GM04503 (cell line): ENCODE measurements at regions not wholly inside any gene's neighbourhood (a gene's known extent, or its start where the extent isn't known, plus 50 kb on each side); places are given as distances from the start of the nearest gene placed in this dataset.
"Not testable (repeated sequence)": the region's sequence is repeated elsewhere in the genome, so short reads cannot be mapped to it uniquely, and the experiment has no call there.

Experiments
- DNase-seq: peaks from one replicate; pipeline ENCODE4 v3.0.0-alpha.2; 2012; ENCODE audit warnings: low read depth

DNA sequence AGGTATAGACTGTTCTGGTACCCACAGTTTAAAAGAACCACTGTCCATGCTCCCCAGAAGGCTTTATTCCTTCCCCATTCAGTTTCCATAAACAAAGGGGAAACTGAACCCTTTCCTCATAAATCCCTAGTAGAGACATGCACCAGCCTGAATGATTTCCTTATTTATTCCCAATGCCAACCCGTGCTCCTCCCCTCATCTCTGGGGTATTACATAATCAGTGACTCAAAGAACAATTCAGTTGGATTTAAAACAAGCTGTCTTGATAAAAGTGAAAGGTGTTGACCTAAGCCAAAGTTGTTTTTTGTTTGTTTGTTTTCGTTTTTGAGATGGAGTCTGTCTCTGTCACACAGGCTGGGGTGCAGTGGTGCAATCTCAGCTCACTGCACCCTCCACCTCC is 418.5 kb upstream of the CNTNAP5 start:
- DNase-seq: no peak

DNA sequence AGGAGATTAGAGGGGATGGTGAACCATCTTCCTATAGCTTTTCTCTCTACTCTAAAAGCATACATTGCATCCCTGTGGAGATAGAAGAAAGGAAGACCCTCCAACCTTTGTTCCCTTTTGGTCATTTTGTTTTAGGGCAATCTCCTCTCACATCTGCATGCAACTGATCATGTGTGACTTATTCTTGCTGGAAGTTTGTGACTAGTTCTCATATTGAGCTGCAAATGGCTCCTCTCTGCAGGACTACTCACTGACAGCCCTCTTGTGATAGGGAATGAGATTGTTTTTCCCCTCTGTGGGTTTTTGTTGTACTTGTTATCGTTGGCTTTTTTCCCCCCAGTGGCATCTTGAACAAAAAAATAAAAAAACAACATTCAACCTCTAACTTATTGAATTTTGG is 416.0 kb upstream of the CNTNAP5 start:
- DNase-seq: no peak

DNA sequence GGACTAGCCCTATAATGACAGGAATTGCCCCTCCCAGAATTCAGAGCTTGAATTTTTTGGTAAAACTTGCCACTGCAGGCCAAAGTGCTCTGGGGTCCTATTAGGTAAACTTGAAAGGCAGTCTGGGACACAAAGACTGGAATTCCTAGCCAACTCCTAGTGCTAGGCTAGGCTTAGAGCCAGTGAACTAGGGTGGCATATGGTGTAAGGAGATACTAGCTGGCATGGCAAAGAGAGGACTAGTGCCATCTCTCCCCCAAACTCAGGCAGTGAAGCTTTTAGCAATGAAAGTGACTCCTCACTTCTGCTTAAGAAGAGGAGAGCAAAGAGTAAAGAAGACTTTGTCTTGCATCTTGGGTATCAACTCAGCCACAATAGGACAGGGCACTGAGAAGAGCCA is 410.5 kb upstream of the CNTNAP5 start:
- no peak for DNase-seq

DNA sequence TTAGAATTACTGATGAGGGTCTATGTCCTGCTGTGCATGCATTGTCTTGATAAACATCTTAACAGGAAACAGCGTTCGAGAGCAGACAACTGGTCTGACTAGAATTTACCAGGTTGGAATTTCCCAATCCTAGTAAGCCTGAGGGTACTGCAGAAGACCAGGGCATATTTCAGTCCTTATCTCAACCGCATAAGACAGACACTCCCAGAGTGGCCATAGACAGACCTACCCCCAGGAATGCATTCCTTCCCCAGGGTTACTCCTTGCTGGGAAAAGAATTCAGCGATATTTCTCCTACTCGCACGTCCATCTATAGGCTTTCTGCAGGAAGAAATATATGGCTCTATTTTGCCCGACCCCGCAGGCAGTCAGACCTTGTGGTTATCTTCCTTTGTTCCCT is 406.4 kb upstream of the CNTNAP5 start:
- DNase-seq: not testable (repeated sequence)

DNA sequence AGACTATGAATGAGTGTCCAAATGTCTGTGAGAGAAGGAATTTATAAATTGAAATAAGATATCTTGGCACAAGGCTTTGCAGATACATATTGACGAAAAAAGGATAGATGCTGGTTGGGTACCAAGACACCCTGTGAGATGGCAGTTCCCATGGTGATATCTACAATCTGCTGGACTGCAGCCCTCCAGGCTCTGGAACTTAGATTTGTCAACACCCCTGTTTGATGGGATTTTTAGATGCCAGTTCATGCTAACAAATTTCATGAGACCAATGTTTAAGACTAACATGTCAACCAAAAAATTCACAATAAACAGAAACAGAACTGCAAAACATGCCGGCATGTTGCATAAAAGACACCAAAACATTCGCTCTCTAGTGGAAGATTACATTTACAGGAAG is 400.3 kb upstream of the CNTNAP5 start:
- no peak for DNase-seq

DNA sequence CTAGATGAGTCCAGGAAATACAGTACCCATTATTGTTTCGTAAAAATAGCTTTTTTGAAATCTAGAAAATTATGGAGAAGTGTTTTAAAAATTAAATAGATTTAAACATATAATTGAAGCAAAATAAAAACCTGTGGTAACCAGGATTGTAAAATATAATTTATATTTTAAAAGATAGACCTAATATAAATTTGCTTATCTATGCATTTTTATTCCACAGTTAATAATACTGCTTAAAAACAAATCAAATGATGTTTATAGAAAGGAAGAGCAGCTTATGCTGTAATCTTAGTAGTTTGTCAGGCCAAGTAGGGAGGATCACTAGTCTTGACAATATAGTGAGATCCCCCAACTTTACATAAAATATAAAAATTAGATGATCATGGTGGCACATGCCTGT is 388.9 kb upstream of the CNTNAP5 start:
- no peak for DNase-seq

DNA sequence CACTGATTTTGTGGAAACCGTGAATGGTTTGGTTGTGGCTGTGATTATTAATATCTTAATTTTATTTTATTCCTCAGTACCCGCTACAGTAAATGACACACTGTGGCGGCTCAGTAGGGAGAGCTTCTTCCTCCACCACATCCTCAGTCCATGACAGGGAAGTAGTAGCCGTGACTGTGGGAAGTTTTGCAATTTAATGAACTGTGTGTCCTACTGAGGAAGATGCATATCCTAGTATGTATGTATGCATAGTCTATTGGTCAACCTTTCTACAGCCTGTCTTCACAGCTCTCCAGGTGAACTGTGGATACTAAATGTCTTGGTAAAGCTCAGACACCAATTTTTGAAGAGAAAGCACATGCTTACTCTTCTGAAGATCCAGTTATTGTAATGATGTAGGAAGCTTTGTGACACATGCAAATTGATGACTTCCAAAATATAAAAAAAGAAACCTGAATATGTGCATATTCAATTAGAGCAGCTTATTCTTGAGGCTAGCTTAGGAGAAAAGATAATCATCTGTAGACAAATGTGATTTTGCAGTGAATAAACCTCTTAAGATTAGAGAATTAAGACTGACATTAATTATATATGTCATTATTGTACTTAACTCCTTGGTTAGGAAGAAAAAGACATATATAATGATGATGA is 384.3 kb upstream of the CNTNAP5 start:
- DNase-seq: no peak

DNA sequence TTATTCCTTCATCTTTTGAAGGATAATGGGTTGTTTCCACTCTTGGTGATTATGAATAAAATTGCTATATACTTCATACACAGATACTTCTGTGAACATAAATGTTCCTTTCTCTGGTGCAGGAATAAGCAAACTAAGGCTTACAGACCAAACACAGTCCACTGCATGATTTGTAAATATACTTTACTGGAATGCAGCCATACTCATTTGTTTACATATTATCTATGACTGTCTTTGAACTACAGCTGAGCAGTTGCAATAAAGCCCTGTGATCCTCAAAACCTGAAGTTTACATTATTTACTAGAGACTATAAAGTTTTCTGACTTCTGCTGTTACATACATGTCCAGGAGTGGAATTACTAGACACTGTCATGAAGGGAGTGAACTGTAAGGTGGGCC is 381.0 kb upstream of the CNTNAP5 start:
- DNase-seq: no peak

DNA sequence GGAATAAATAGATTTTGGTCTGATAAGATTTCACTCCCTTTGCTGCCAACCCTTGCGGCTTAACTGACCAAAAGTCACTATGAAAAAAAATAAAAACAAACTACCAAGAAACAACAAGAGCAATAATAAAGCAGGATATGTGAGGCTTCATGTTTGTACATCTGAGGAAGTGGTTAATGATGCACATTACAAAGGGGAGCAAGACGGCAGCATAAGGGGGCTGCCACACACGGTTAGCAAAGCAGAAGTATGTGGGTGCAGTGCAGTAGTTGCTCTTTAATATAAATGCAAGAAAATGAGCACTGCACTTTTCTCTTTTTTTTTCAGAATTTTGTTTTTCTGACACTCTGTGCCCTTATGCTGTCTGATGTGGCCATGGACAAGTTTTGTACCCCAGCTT is 377.1 kb upstream of the CNTNAP5 start:
- DNase-seq: no peak

DNA sequence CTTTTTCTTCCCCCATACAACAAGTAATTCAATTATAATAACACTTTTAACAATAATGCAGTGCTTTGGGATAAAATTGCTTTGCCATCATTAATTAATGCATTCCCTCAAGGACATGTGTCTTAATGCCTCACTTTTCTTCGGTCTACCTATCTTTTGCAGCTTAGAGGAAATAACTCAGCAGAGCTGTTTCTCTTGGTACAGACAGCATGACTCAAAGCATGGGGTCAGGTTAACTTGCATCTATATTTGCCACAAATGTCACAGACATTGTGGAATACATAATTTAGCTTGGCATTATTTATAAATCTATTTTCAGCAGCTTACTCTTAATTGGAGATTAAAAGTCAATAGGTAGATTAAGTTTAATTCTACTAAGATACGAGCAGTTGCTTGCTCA is 376.1 kb upstream of the CNTNAP5 start:
- DNase-seq: no peak

DNA sequence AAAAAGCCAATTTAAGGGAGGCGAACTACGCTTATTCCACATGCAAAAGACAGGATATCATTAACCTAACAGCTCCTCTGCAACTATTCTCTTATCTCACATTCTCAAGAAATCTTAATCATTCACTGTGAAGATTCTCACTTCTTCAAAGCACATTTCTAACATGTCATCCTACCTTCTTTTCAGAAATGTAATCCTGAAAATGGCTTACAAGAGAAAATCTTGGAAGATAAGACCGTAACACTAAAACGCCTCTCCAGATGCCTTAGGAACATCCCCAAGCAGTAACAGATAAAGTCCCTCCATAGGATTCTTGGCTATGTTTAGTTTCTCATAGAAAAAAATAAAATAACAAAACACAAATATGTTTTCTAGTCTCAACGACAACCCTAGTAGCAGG is 373.9 kb upstream of the CNTNAP5 start:
- no peak for DNase-seq

DNA sequence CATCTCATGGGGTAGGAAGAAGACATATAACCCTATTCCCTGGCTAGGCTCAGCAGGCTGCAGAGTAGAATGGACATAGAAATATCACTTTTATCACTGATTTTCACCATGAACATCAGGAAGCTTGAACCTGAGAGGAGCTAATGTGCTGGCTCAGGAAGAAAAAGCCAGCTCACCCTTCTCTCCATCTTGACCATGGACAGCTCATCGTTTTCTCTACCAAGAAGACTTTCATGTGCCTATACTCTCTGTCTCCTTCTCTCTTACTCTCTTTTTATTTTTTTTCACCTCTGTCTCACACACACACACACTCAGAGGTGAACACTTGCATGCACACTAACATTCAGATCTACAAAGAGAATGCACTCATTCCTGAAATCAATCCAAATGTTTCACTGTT is 372.8 kb upstream of the CNTNAP5 start:
- DNase-seq: no peak

DNA sequence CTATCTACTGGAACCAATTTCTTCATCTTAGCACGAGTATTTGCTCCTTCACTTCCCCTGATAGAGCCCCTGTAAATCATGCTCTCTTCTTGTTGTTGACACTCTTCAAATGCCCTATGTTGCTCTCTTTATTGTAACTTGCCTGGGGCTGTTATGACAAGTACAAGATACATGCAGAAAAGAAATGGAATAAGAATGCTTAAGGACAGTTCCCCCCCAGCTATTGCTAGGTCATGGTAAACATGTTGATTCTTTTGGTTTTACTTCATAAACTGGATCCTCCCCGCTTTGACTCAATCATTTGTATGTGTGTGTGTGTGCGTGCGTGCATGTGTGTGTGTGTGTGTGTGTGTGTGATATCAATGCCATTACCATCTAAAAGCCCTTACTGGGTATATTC is 368.5 kb upstream of the CNTNAP5 start:
- no peak for DNase-seq

DNA sequence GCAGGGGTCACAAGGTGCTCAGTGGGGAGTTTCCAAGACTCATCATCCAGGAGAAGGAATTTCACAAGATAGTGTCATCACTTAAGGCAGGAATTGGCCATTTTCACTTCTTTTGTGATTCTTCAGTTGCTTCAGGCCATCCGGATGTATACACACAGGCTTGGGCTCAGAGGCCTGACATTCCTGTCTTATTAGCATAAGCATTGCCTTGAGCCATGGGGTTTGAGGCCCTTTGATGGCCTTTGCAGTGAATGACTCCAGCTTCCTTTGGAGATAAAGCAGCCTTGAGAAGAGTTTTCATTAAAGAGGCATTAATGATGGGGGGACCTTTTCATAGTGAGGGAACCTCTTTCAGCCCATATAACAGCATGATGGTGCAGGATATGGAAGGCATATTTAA is 366.0 kb upstream of the CNTNAP5 start:
- no peak for DNase-seq

DNA sequence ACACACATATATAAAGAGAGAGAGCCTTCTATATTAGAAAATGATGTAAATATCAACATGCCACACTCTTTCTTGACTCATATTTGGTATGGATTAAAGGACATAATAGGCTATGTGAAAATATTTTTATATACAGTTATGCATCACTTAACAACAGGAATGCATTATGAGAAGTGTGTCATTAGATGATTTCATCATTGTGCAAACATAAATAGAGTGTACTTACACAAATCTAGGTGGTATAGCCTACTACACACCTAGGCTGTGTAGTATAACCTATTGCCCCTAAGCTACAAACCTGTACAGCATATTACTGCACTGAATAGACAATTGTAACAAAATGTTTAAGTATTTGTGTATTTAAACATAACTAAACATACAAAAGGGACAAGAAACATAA is 354.8 kb upstream of the CNTNAP5 start:
- DNase-seq: no peak

DNA sequence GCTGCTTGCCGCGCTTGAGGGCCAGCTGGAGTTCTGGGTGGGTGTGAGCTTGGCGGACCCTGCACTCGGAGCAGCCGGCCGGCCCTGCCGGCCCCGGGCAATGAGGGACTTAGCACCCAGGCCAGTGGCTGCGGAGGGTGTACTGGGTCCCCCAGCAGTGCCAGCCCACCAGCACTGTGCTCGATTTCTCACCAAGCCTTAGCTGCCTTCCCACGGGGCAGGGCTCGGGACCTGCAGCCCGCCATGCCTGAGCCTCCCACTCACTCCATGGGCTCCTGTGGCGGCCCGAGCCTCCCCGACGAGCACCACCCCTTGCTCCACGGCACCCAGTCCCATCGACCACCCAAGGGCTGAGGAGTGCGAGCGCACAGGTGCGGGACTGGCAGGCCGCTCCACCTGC is 341.3 kb upstream of the CNTNAP5 start:
- not testable (repeated sequence) for DNase-seq

DNA sequence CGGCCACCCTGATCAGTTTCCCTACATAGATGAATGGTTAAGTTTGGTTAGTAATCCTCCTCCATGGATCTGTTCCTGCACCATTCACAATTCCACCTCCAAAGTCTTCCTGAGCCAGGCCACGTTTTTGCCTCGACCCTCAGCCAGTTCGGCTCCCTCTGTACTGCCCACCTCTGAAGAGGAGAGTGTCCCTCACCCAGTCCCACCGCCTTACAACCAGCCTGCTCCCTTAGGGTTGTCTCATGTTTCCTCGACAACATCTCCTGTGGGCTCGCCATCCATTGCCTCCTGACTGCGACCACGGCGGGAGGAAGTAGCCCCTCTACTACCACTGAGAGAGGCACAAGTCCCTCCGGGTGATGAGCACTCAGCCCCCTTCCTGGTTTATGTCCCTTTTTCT is 338.0 kb upstream of the CNTNAP5 start:
- DNase-seq: no peak

DNA sequence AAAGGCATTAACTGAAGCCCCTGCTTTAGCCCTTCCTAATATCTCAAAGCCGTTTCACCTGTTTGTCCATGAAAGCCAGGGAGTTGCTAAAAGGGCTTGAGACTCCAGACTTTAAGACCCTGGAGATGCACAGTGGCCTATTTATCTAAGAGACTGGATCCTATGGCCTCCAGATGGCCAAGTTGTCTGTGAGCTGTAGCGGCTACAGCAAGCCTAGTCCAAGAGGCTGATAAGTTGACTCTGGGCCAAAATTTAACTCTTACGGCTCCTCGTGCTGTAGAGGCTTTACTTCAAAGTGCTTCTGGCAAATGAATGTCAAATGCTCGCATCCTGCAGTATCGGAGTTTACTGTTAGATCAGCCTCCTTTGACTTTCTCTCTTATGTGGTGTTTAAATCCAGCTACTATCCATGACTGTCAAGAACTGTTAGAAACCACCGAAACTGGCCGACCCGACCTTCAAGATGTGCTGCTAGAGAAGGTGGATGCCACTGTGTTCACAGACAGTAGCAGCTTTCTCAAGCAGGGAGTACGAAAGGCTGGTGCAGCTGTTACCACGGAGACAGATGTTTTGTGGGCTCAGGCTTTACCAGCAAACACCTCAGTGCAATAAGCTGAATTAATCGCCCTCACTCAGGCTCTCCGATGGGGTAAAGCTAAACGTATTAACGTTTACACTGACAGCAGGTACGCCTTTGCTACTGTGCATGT is 336.7 kb upstream of the CNTNAP5 start:
- no peak for DNase-seq

DNA sequence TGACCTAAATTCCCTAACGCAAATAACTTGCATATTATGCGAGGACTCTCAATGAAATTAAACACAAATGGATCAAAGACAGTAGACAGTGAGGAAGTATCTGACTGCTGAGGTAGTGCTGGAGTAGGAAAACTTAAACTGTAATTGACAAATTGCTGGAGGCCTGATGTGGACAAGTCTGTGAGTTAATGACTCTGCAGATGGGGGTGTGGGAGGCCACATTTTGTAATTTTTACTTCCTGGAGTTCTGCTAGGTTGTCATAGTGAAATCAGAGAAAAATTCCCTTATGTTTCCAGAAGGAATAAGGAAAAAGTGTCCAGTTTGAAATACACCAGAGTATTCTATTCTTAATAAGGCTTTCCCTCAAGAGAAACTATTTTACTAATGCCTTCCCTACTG is 333.0 kb upstream of the CNTNAP5 start:
- no peak for DNase-seq

DNA sequence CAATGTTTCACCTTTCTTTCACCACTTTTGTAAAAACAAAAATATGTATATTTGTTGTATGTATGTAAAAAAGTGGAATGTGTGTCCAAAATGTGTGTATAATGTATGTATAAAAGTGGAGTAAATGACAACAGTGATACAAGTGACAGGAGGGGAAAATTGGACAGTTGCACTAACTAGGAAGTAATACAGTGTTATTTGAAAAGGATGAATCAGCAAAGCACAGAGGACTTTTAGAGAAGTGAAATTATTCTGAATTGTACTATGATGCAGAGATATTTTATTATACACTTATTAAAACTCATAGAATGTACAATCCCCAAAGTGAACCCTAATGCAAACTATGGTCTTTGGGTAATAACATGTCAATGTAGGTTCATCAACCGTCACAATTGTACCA is 331.3 kb upstream of the CNTNAP5 start:
- no peak for DNase-seq

DNA sequence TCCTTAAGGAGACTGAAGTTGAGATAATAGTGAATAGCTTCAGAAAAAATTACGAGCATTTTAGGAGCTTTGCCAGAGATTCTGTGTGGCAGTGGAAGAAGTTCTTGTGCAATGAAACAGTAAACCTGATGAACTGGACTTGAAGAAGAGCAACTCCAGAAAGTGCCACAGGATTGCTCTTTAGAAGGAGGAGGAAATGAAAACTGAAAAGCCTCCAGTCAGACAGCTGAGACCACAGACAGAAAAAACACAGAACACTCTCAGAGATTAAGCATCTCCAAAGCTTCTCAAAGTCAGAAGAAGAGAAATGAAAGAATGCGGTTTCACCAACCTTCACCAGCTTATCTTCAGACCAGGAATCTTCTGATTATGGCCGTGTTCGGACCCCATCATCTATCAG is 329.7 kb upstream of the CNTNAP5 start:
- DNase-seq: no peak

DNA sequence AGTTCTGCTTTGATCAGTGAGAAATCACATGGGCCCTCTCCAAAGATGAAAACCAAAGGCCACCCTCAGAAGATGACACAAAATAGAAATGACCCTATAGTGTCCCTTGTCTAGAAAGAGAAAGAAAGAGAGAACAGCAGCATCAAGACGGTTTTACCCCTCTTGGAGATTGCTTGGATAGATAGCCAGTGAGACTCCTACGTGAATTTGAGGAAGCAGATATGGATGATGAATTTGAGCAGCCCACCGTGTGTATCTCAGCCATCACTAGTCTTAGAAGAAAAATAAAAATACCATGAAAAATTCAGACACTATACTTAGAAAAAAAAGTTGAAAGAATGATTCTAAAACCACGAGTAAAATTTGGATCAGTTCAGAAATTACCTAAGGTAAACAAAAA is 329.1 kb upstream of the CNTNAP5 start:
- no peak for DNase-seq

DNA sequence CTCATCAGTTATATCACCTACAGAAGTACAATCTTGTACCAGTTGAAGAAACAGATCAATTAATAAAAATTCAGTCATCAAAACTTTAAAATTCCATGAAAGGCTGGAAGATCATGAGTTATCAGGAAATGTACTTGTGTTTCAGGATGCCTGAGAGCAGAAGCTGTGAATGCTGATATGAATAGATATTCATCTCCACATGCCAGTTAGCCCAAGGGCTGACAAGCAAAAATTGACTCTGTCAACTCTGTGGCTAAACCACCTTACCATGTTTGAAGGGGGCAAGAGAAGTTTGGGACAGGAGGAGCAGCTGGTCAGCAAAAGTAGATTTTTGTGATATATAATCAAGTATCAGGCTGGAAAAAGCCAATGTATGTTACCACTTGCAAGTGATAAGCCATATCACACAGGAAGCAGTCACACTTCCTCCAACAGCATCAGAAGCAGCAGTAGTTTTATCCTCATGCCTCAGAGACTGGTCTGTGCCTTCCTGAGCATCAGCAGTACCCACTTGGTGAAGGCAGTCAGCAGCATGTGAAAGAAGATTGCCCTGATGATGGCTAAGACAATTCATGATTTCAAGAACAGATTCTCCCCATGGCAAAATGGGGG is 328.2 kb upstream of the CNTNAP5 start:
- no peak for DNase-seq

DNA sequence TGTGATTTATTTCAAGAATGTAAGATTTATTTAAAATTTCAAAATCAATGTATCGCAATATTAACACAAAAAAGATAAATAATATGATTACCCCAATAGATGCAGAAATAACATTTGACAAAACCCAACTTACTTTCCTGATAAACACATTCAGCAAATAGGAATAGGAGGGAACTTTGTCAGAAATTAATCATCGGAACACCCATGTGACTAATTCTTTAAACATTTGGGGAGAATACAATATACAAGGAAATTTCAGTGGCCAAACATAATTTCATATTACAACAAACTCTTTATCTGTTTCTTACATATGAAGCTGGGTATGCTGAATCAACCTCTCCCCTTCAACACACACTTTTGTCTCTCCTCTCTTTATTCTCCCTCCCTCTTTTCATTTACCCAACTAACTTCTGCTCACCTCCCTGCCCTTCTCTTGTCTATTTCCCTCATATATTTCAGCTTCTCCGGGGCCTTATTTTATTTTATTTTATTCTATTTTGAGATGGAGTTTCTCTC is 309.6 kb upstream of the CNTNAP5 start:
- DNase-seq: no peak
